CD4-positive, alpha-beta T cell treated with Interleukin-1 beta for 1 hour (primary cell): ENCODE measurements at regions not wholly inside any gene's neighbourhood (a gene's known extent, or its start where the extent isn't known, plus 50 kb on each side); places are given as distances from the start of the nearest gene placed in this dataset.

Experiments used
- DNase-seq, 2 donors: peaks; one replicate each; pipeline ENCODE4 v3.0.0-alpha.2; 2020 to 2022

- no peak for DNase-seq
Observed at GRCh38 chr13:26965952-26966700, 205.5 kb downstream of the USP12 start.

- no peak for DNase-seq
Observed at GRCh38 chr13:26964278-26965250, 204.0 kb upstream of the GPR12 start.

- DNase-seq = no peak
Observed at GRCh38 chr13:26962671-26963070, 202.1 kb upstream of the GPR12 start.

- no peak for DNase-seq
Observed at GRCh38 chr13:26961890-26962615, 201.5 kb upstream of the GPR12 start.

- DNase-seq = no peak
Observed at GRCh38 chr13:26957182-26957581, 196.6 kb upstream of the GPR12 start.

GRCh38 chr13:26956522-26957142, 196.0 kb upstream of the GPR12 start:
- no peak for DNase-seq

- no peak for DNase-seq
Observed at GRCh38 chr13:26954976-26955375, 194.4 kb upstream of the GPR12 start.

- no peak for DNase-seq
Observed at GRCh38 chr13:26953291-26953690, 192.7 kb upstream of the GPR12 start.

- DNase-seq = no peak
Observed at GRCh38 chr13:26952551-26953143, 192.1 kb upstream of the GPR12 start.

- no peak for DNase-seq
Observed at GRCh38 chr13:26951581-26952177, 191.1 kb upstream of the GPR12 start.

GRCh38 chr13:26950968-26951367, 190.4 kb upstream of the GPR12 start:
- DNase-seq = no peak

- DNase-seq = no peak
Observed at GRCh38 chr13:26950546-26950945, 190.0 kb upstream of the GPR12 start.

GRCh38 chr13:26949701-26950502, 189.3 kb upstream of the GPR12 start:
- no peak for DNase-seq

- DNase-seq = no peak
Observed at GRCh38 chr13:26948353-26948752, 187.8 kb upstream of the GPR12 start.

- peak in 1 of 2 donors; percentile 11 for DNase-seq
Observed at GRCh38 chr13:26946684-26947343, 186.2 kb upstream of the GPR12 start.

GRCh38 chr13:26943748-26944147, 183.2 kb upstream of the GPR12 start:
- no peak for DNase-seq

GRCh38 chr13:26942184-26942583, 181.6 kb upstream of the GPR12 start:
- no peak for DNase-seq

GRCh38 chr13:26941345-26942174, 181.0 kb upstream of the GPR12 start:
- DNase-seq = no peak

GRCh38 chr13:26934096-26934495, 173.5 kb upstream of the GPR12 start:
- no peak for DNase-seq

- DNase-seq = no peak
Observed at GRCh38 chr13:26932465-26932864, 171.9 kb upstream of the GPR12 start.
